WTC11 (cell line): ENCODE measurements at regions not wholly inside any gene's neighbourhood (a gene's known extent, or its start where the extent isn't known, plus 50 kb on each side); places are given as distances from the start of the nearest gene placed in this dataset.

Experiments
- ATAC-seq: fragments of 200-7000 bp; cut with Tn5 transposase; 2 replicates; pipeline ENCODE4 v1.10.0; 2021; ENCODE audit warnings: mild to moderate bottlenecking, moderate library complexity
- CTCF ChIA-PET: fragments of 300-600 bp; sonication (Branson Sonifier 250); formaldehyde crosslinking; loops from one replicate; lab custom pipeline; 2021; ENCODE audit warnings: antibody characterized with exemption; lab: Charles Lee
- POLR2A ChIA-PET: fragments of 350-600 bp; sonication (Branson Sonifier 250); formaldehyde crosslinking; loops from one replicate; lab custom pipeline; 2021; ENCODE audit warnings: antibody characterized with exemption; lab: Charles Lee
- DNase-seq: peaks from one replicate; pipeline ENCODE4 v3.0.0; 2021; ENCODE audit warnings: low spot score
- H3K27ac Mint-ChIP-seq: 2 replicates; pipeline ENCODE4 v1.8.0; 2021; ENCODE audit warnings: mixed read lengths
- H3K27me3 Mint-ChIP-seq: 2 replicates; pipeline ENCODE4 v1.8.0; 2021; ENCODE audit warnings: low read depth, mild to moderate bottlenecking, moderate library complexity, mixed read lengths
- H3K36me3 Mint-ChIP-seq: 2 replicates; pipeline ENCODE4 v1.8.0; 2021; ENCODE audit warnings: mixed read lengths
- H3K4me1 Mint-ChIP-seq: 2 replicates; pipeline ENCODE4 v1.8.0; 2022; ENCODE audit warnings: mixed read lengths
- H3K4me3 Mint-ChIP-seq: 2 replicates; pipeline ENCODE4 v1.8.0; 2021; ENCODE audit warnings: mild to moderate bottlenecking, moderate library complexity, mixed read lengths
- H3K9me3 Mint-ChIP-seq: 2 replicates; pipeline ENCODE4 v1.8.0; 2021; ENCODE audit warnings: mixed read lengths
- ATF2 ChIP-seq: sonication (generic); formaldehyde crosslinking; IDR thresholded peaks from 2 replicates; pipeline ENCODE4 v1.8.1; 2022; ENCODE audit warnings: low read depth, missing genetic modification reagents, borderline replicate concordance
- ATF3 ChIP-seq: sonication (generic); formaldehyde crosslinking; conservative IDR thresholded peaks from 2 replicates; pipeline ENCODE4 v1.8.1; 2022; ENCODE audit warnings: mild to moderate bottlenecking, missing genetic modification reagents
- CDX4 ChIP-seq: fragments of 250-450 bp; sonication (Bioruptor Pico); IDR thresholded peaks from 2 replicates; pipeline ENCODE4 v1.9.0; 2021; ENCODE audit warnings: moderate library complexity, mild to moderate bottlenecking, inconsistent platforms, borderline replicate concordance
- CREB1 ChIP-seq: sonication (generic); formaldehyde crosslinking; IDR thresholded peaks from 2 replicates; pipeline ENCODE4 v1.8.0; 2023; ENCODE audit warnings: mild to moderate bottlenecking, missing genetic modification reagents
- ERG ChIP-seq: fragments of 250-450 bp; sonication (Bioruptor Pico); IDR thresholded peaks from 2 replicates; pipeline ENCODE4 v1.8.0; 2021; ENCODE audit warnings: mild to moderate bottlenecking
- ESRRA ChIP-seq: sonication (generic); formaldehyde crosslinking; IDR thresholded peaks from 2 replicates; pipeline ENCODE4 v1.8.1; 2022; ENCODE audit warnings: mild to moderate bottlenecking, missing genetic modification reagents, borderline replicate concordance
- IRF2 ChIP-seq: sonication (generic); formaldehyde crosslinking; IDR thresholded peaks from 2 replicates; pipeline ENCODE4 v1.8.0; 2022; ENCODE audit warnings: low read depth, missing genetic modification reagents, borderline replicate concordance
- MYBL2 ChIP-seq: sonication (generic); formaldehyde crosslinking; IDR thresholded peaks from 2 replicates; pipeline ENCODE4 v1.8.1; 2023; ENCODE audit warnings: mild to moderate bottlenecking, moderate library complexity, missing genetic modification reagents
- NFYB ChIP-seq: sonication (generic); formaldehyde crosslinking; conservative IDR thresholded peaks from 2 replicates; pipeline ENCODE4 v1.8.0; 2022; ENCODE audit warnings: low read depth, missing genetic modification reagents
- NR1H2 ChIP-seq: sonication (generic); formaldehyde crosslinking; IDR thresholded peaks from 2 replicates; pipeline ENCODE4 v1.9.0; 2021; ENCODE audit warnings: mild to moderate bottlenecking, moderate library complexity, missing genetic modification reagents
- PREB ChIP-seq: sonication (generic); formaldehyde crosslinking; IDR thresholded peaks from 2 replicates; pipeline ENCODE4 v1.8.1; 2022; ENCODE audit warnings: mild to moderate bottlenecking, missing genetic modification reagents, moderate library complexity, borderline replicate concordance
- RORB ChIP-seq: fragments of 250-450 bp; sonication (Bioruptor Pico); IDR thresholded peaks from 2 replicates; pipeline ENCODE4 v1.9.0; 2021; ENCODE audit warnings: mild to moderate bottlenecking
- SOX15 ChIP-seq: fragments of 250-450 bp; sonication (Bioruptor Pico); IDR thresholded peaks from 2 replicates; pipeline ENCODE4 v1.9.0; 2021; ENCODE audit warnings: mild to moderate bottlenecking
- TCF7 ChIP-seq: sonication (generic); formaldehyde crosslinking; IDR thresholded peaks from 2 replicates; pipeline ENCODE4 v1.8.0; 2022; ENCODE audit warnings: mild to moderate bottlenecking, low read depth, missing genetic modification reagents, moderate library complexity
- USF2 ChIP-seq: sonication (generic); formaldehyde crosslinking; IDR thresholded peaks from 2 replicates; pipeline ENCODE4 v1.8.1; 2023; ENCODE audit warnings: mild to moderate bottlenecking, missing genetic modification reagents, moderate library complexity
- ZMAT4 ChIP-seq: fragments of 250-450 bp; sonication (Bioruptor Pico); IDR thresholded peaks from 2 replicates; pipeline ENCODE4 v1.9.0; 2021; ENCODE audit warnings: mild to moderate bottlenecking
- ZNF121 ChIP-seq: sonication (generic); formaldehyde crosslinking; IDR thresholded peaks from 2 replicates; pipeline ENCODE4 v1.8.0; 2023; ENCODE audit warnings: missing genetic modification reagents
- ZNF263 ChIP-seq: sonication (generic); formaldehyde crosslinking; IDR thresholded peaks from 2 replicates; pipeline ENCODE4 v1.8.1; 2022; ENCODE audit warnings: low read depth, mild to moderate bottlenecking, moderate library complexity, missing genetic modification reagents

- TF ChIP-seq ATF2 (CRISPR knock-in tag): no peak
These were observed 132.4 kb upstream of the GDF10 start (continued) for GRCh38 chr10:47167591-47167990.

GRCh38 chr10:47169581-47169980 lies 130.4 kb upstream of the GDF10 start:
- peaks cover 25% of the 10 kb centered on the region for H3K36me3 Mint-ChIP-seq
- ATAC-seq: no peak
- H3K27ac Mint-ChIP-seq: no peak overlapping the region
- DNase-seq: no peak
- H3K4me1 Mint-ChIP-seq: no peaks in the 10 kb centered on the region
- H3K4me3 Mint-ChIP-seq: no peak overlapping the region
- no peak for TF ChIP-seq ZMAT4 (CRISPR knock-in tag)
- TF ChIP-seq ZNF263 (CRISPR knock-in tag): no peak
- POLR2A ChIA-PET: no interaction called here
- peaks cover 52% of the 10 kb centered on the region for H3K9me3 Mint-ChIP-seq
- CTCF ChIA-PET: no interaction called here
- no peaks in the 10 kb centered on the region; the same call in 1 of the 2 replicates for H3K27me3 Mint-ChIP-seq

- Mint-ChIP-seq H3K9me3 (peaks cover 34% of the 10 kb centered on the region), H3K27ac (no peak overlapping the region), H3K4me3 (no peak overlapping the region), H3K4me1 (peaks cover 11% of the 10 kb centered on the region), H3K36me3 (peaks cover 18% of the 10 kb centered on the region), H3K27me3 (no peaks in the 10 kb centered on the region; the same call in 1 of the 2 replicates)
- ATAC-seq: no peak
- TF ChIP-seq SOX15 (CRISPR knock-in tag): no peak
- CTCF ChIA-PET: no interaction called here
- DNase-seq: no peak
- POLR2A ChIA-PET: no interaction called here
These were observed 126.0 kb upstream of the GDF10 start for GRCh38 chr10:47173929-47174442.

- DNase-seq (no peak), ATAC-seq (peak; percentile 44)
- Mint-ChIP-seq H3K4me3 (no peak overlapping the region), H3K4me1 (peaks cover 11% of the 10 kb centered on the region), H3K27me3 (no peaks in the 10 kb centered on the region; the same call in 1 of the 2 replicates), H3K36me3 (peaks cover 7% of the 10 kb centered on the region), H3K9me3 (peaks cover 20% of the 10 kb centered on the region), H3K27ac (no peak overlapping the region)
- ChIA-PET CTCF (interaction anchor here (0.8 to 1.8 kb wide), 3 partner anchors 128 to 151 kb away, joined by 3 to 6 read pairs (median 5); no protein-coding TSS in a partner anchor), POLR2A (no interaction called here)
- TF ChIP-seq MYBL2 (CRISPR knock-in tag) (no peak), RORB (CRISPR knock-in tag) (no peak), CDX4 (CRISPR knock-in tag) (no peak), NFYB (CRISPR knock-in tag) (no peak), TCF7 (CRISPR knock-in tag) (no peak), ATF3 (CRISPR knock-in tag) (no peak), IRF2 (no peak), ESRRA (CRISPR knock-in tag) (no peak), ZNF121 (CRISPR knock-in tag) (no peak), PREB (CRISPR knock-in tag) (no peak), USF2 (CRISPR knock-in tag) (no peak), NR1H2 (CRISPR knock-in tag) (no peak), ERG (no peak), CREB1 (CRISPR knock-in tag) (no peak)
These were observed 124.5 kb upstream of the GDF10 start for GRCh38 chr10:47175181-47176123.
